Mammary epithelial cell (primary cell): ENCODE measurements at regions not wholly inside any gene's neighbourhood (a gene's known extent, or its start where the extent isn't known, plus 50 kb on each side); places are given as distances from the start of the nearest gene placed in this dataset.

Experiments used
- CTCF ChIP-seq, 2 donors: IDR thresholded peaks in 1 of 2; conservative IDR thresholded peaks in 1 of 2; 2 replicates each; pipeline ENCODE4 v1.5.1; 2011 to 2012; ENCODE audit warnings: inconsistent platforms in 2 of 2, low read length in 2 of 2, mild to moderate bottlenecking in 2 of 2, control low read depth in 1 of 2, low read depth in 1 of 2; ENCODE audit not compliant: insufficient read depth in 1 of 2; ENCODE audit errors: extremely low read depth in 1 of 2
- EZH2 ChIP-seq: IDR thresholded peaks from 2 replicates; pipeline ENCODE4 v1.6.1; 2012; ENCODE audit warnings: low read length, inconsistent platforms, borderline replicate concordance

- TF ChIP-seq CTCF (conservative IDR thresholded peaks at IDR 0.05 in 1 of 2, IDR thresholded peaks at IDR 0.05 in 1 of 2; ENCODE audit: extremely low read depth in 1 of 2, insufficient read depth in 1 of 2, low read depth in 1 of 2, low read length in 2 of 2) = no peak
- TF ChIP-seq EZH2 = no peak
Measured at GRCh38 chr5:98489021-98489420, 284.4 kb upstream of the RGMB start.
